PC-3 (cell line): ENCODE measurements at regions not wholly inside any gene's neighbourhood (a gene's known extent, or its start where the extent isn't known, plus 50 kb on each side); places are given as distances from the start of the nearest gene placed in this dataset.

Experiments used
- ATAC-seq: fragments of 200-7000 bp; cut with Tn5 transposase; 2 replicates; pipeline ENCODE4 v1.9.1; 2020; ENCODE audit warnings: mild to moderate bottlenecking, moderate library complexity
- BruUV-seq: library from RNA; stranded (reverse); fragments of 400-500 nt; replicated peaks from 2 replicates; lab custom pipeline; 2021; lab: Mats Ljungman, UMichigan
- CTCF ChIA-PET: fragments of 300-600 bp; sonication (Branson Sonifier 250); formaldehyde crosslinking; loops from one replicate; lab custom pipeline; 2022; ENCODE audit warnings: antibody characterized with exemption; lab: Charles Lee
- POLR2A ChIA-PET: fragments of 300-600 bp; sonication (Branson Sonifier 250); formaldehyde crosslinking; loops from one replicate; lab custom pipeline; 2022; ENCODE audit warnings: antibody characterized with exemption; ENCODE audit not compliant: unreplicated experiment; lab: Charles Lee
- DNase-seq: peaks from one replicate; pipeline ENCODE4 v3.0.0-alpha.2; 2015
- H2AFZ ChIP-seq: fragments of 300-600 bp; sonication (generic); 2 replicates; pipeline ENCODE4 v1.6.0; 2016; ENCODE audit warnings: antibody characterized with exemption, low read length
- H3F3A ChIP-seq: fragments of 300-600 bp; sonication (generic); one replicate; pipeline ENCODE4 v1.6.0; 2017; ENCODE audit warnings: antibody characterized with exemption, low read length, control low read depth, mild to moderate bottlenecking; ENCODE audit not compliant: unreplicated experiment
- H3K27ac ChIP-seq: fragments of 300-600 bp; sonication (generic); 2 replicates; pipeline ENCODE4 v1.5.1; 2016; ENCODE audit warnings: mild to moderate bottlenecking, low read length
- H3K27me3 ChIP-seq: fragments of 300-600 bp; sonication (generic); 2 replicates; pipeline ENCODE4 v1.6.1; 2016; ENCODE audit warnings: low read length, mixed read lengths
- H3K36me3 ChIP-seq: fragments of 300-600 bp; sonication (generic); 2 replicates; pipeline ENCODE4 v1.6.1; 2016; ENCODE audit warnings: low read depth, mixed run types, low read length, mixed read lengths
- H3K4me1 ChIP-seq: fragments of 300-600 bp; sonication (generic); 2 replicates; pipeline ENCODE4 v1.5.1; 2016; ENCODE audit warnings: low read length; ENCODE audit not compliant: insufficient read depth
- H3K4me2 ChIP-seq: fragments of 300-600 bp; sonication (generic); 2 replicates; pipeline ENCODE4 v1.6.0; 2016; ENCODE audit warnings: low read length
- H3K4me3 ChIP-seq: fragments of 300-600 bp; sonication (generic); 2 replicates; pipeline ENCODE4 v1.5.1; 2016; ENCODE audit warnings: mild to moderate bottlenecking, low read length, mixed read lengths
- H3K79me2 ChIP-seq: fragments of 300-600 bp; sonication (generic); 2 replicates; pipeline ENCODE4 v1.6.1; 2017; ENCODE audit warnings: low read length, mixed read lengths
- H3K9ac ChIP-seq: fragments of 300-600 bp; sonication (generic); 2 replicates; pipeline ENCODE4 v1.6.0; 2016; ENCODE audit warnings: mild to moderate bottlenecking, low read length
- H3K9me2 ChIP-seq: fragments of 300-600 bp; sonication (generic); replicated peaks from 2 replicates; pipeline ENCODE4 v1.6.1; 2016; ENCODE audit warnings: mixed run types, low read length, mixed read lengths
- H3K9me3 ChIP-seq: fragments of 300-600 bp; sonication (generic); 2 replicates; pipeline ENCODE4 v1.6.1; 2016; ENCODE audit warnings: low read length, mixed read lengths
- H4K20me1 ChIP-seq: fragments of 300-600 bp; sonication (generic); 2 replicates; pipeline ENCODE4 v1.6.1; 2016; ENCODE audit warnings: low read length, mixed read lengths
- EZH2 ChIP-seq: fragments of 300-600 bp; sonication (generic); IDR thresholded peaks from one replicate; pipeline ENCODE4 v1.6.1; 2017; ENCODE audit warnings: antibody characterized with exemption, mild to moderate bottlenecking, low read length; ENCODE audit not compliant: unreplicated experiment
- EZH2phosphoT487 ChIP-seq: fragments of 300-600 bp; sonication (generic); IDR thresholded peaks from 2 replicates; pipeline ENCODE4 v1.6.1; 2018; ENCODE audit warnings: mild to moderate bottlenecking, antibody characterized with exemption, low read length, borderline replicate concordance
- intact Hi-C: fragments of 100-400 bp; cut with micrococcal nuclease; formaldehyde crosslinking; loops from 2 replicates; pipeline ENCODE4 v1.9.0; 2023
- TF ChIP-seq, protein P1 (sequence below): fragments of 300-600 bp; sonication (generic); conservative IDR thresholded peaks from 2 replicates; pipeline ENCODE4 v1.5.1; 2017; ENCODE audit warnings: antibody characterized with exemption, low read depth, mild to moderate bottlenecking, low read length

- Histone ChIP-seq H3K79me2 (no peaks in the 10 kb centered on the region), H3K9ac (no peak overlapping the region), H3K9me3 (0 out of 2 replicates have a peak, but pooled peaks cover 7% of the 10 kb centered on the region), H3K27me3 (no peaks in the 10 kb centered on the region), H3K27ac (no peak overlapping the region), H3K9me2 (no peaks in the 10 kb centered on the region), H2AFZ (no peak overlapping the region), H3K4me2 (no peak overlapping the region), H4K20me1 (no peaks in the 10 kb centered on the region), H3K4me3 (no peak overlapping the region), H3K4me1 (peaks cover 26% of the 10 kb centered on the region), H3F3A (peaks cover 4% of the 10 kb centered on the region), H3K36me3 (no peaks in the 10 kb centered on the region)
- peak; percentile 78 for DNase-seq
- TF ChIP-seq EZH2 (no peak), EZH2phosphoT487 (no peak)
- TF ChIP-seq, protein P1, sequence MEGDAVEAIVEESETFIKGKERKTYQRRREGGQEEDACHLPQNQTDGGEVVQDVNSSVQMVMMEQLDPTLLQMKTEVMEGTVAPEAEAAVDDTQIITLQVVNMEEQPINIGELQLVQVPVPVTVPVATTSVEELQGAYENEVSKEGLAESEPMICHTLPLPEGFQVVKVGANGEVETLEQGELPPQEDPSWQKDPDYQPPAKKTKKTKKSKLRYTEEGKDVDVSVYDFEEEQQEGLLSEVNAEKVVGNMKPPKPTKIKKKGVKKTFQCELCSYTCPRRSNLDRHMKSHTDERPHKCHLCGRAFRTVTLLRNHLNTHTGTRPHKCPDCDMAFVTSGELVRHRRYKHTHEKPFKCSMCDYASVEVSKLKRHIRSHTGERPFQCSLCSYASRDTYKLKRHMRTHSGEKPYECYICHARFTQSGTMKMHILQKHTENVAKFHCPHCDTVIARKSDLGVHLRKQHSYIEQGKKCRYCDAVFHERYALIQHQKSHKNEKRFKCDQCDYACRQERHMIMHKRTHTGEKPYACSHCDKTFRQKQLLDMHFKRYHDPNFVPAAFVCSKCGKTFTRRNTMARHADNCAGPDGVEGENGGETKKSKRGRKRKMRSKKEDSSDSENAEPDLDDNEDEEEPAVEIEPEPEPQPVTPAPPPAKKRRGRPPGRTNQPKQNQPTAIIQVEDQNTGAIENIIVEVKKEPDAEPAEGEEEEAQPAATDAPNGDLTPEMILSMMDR = no peak
- peak; percentile 28; the same call in 1 of the 2 replicates for ATAC-seq
- ChIA-PET CTCF (no interaction called here), POLR2A (no interaction called here)
- intact Hi-C loops = no loop called here
- no TSS peak for BruUV-seq
These were observed 72.6 kb upstream of the NCOR2 start for GRCh38 chr12:124640056-124640455.

DNA sequence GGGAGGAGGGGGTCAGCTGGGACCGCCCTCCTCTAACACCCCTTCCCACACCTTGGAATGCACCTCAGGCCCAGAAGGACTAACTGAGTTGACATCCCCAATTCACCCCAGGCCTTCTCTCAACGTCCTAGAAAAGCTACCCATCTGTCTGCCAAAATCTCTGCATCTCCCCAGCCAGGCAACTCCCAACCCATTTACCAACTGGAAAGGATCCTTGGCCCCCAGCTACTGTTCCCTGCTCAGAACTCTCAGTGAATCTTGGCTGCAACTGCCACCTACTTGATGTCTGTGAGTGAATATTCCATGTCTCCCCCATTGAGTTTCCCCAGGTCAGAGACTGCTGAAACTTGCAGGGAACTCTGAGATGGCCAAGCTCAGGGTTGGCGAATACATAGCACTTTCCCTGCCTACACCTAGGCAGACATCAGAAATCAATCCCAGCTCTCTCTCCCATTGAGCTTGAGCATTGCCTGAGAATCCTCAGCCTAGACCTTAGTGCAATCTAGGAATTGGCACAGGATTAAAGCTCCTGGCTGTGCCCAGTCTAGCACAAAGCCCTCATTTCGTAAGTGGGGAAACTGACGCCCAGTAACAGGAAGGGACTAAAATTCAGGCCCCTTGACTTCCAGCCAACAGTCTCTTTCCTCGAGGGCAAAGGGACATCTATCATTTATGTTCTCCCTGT is 71.9 kb upstream of the NCOR2 start:
- Histone ChIP-seq H3K4me2 (no peak overlapping the region), H3K4me3 (no peak overlapping the region), H3K27me3 (no peaks in the 10 kb centered on the region), H3F3A (peaks cover 4% of the 10 kb centered on the region), H3K9ac (no peak overlapping the region), H3K4me1 (peaks cover 26% of the 10 kb centered on the region), H3K36me3 (no peaks in the 10 kb centered on the region), H2AFZ (no peak overlapping the region), H3K79me2 (no peaks in the 10 kb centered on the region), H4K20me1 (no peaks in the 10 kb centered on the region), H3K9me2 (no peaks in the 10 kb centered on the region), H3K9me3 (0 out of 2 replicates have a peak, but pooled peaks cover 7% of the 10 kb centered on the region), H3K27ac (no peak overlapping the region)
- TF ChIP-seq, protein P1 = no peak
- TF ChIP-seq EZH2phosphoT487 = no peak
- no peak for TF ChIP-seq EZH2
- CTCF ChIA-PET = interaction anchor here (0.6 kb wide), 1 partner anchor 261 kb away, joined by 3 read pairs; no protein-coding TSS in a partner anchor
- POLR2A ChIA-PET = no interaction called here
- DNase-seq = no peak
- intact Hi-C loops = no loop called here
- ATAC-seq = no peak
- no TSS peak for BruUV-seq

DNA sequence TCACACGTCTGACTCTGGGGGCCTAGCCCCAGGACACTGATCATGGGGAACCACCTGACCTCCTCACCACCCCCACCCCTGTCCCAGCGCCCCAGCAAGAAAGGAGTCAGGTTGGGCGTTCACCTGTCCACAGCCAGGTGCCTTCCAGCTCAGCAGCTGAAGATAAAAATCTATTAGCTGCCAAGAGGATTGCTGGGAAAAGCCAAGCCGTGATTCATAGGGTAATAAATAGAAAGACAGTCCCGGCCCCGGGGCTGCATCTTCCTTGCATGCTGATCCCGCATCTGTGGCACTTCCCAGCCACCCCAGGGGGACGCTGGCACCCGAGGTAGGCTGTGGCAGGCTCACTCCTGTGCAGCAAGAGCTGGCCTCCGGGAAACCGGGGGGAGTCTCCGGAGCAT is 70.2 kb upstream of the NCOR2 start:
- Histone ChIP-seq H3F3A (peaks cover 4% of the 10 kb centered on the region), H3K27ac (peak overlapping the region; percentile 56), H3K4me1 (peaks cover 41% of the 10 kb centered on the region), H3K4me2 (peak overlapping the region; percentile 38), H2AFZ (no peak overlapping the region), H3K79me2 (no peaks in the 10 kb centered on the region), H3K9ac (no peak overlapping the region; the same call in 1 of the 2 replicates), H3K36me3 (no peaks in the 10 kb centered on the region), H4K20me1 (no peaks in the 10 kb centered on the region), H3K9me3 (0 out of 2 replicates have a peak, but pooled peaks cover 7% of the 10 kb centered on the region), H3K27me3 (no peaks in the 10 kb centered on the region), H3K9me2 (no peaks in the 10 kb centered on the region), H3K4me3 (no peak overlapping the region)
- CTCF ChIA-PET = no interaction called here
- BruUV-seq = no TSS peak
- no peak for TF ChIP-seq EZH2phosphoT487
- TF ChIP-seq, protein P1 = no peak
- TF ChIP-seq EZH2 = no peak
- intact Hi-C loops = loop anchor here (2.0 kb wide), 1 partner anchor 29 kb away; no protein-coding TSS in a partner anchor
- DNase-seq = peak; percentile 86
- peak; percentile 54 for ATAC-seq
- POLR2A ChIA-PET = no interaction called here
